NCI-H1436 treated with DMSO at 0.1 percent for 48 hours (cell line): ENCODE measurements at regions not wholly inside any gene's neighbourhood (a gene's known extent, or its start where the extent isn't known, plus 50 kb on each side); places are given as distances from the start of the nearest gene placed in this dataset.

Experiments
- DNase-seq: peaks from one replicate; lab custom pipeline; 2025; lab: John Stamatoyannopoulos, UW

DNA sequence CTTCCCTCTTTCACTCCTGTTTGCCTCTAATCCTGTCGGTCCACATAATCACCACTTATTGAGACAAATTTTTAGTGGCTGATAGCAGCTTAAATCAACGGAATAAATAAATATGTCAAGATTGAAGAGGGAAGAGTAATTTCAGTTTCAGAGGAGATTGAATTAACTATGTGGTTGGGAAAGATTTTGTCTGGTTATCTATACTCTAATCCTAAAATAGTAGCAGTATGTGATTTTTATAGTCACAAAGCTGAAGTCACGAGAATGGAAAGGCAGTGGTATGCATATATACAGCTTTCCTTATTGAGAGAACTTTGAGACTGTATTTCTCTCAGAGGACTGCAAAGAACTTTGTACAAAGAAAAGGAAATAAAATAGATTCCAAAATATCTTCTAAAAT is 493.3 kb downstream of the FAT4 start:
- no peak for DNase-seq

GRCh38 chr4:125808570-125808969 is 493.8 kb downstream of the FAT4 start:
- no peak for DNase-seq

- no peak for DNase-seq
These were observed 497.1 kb downstream of the FAT4 start for GRCh38 chr4:125811892-125812291.

DNA sequence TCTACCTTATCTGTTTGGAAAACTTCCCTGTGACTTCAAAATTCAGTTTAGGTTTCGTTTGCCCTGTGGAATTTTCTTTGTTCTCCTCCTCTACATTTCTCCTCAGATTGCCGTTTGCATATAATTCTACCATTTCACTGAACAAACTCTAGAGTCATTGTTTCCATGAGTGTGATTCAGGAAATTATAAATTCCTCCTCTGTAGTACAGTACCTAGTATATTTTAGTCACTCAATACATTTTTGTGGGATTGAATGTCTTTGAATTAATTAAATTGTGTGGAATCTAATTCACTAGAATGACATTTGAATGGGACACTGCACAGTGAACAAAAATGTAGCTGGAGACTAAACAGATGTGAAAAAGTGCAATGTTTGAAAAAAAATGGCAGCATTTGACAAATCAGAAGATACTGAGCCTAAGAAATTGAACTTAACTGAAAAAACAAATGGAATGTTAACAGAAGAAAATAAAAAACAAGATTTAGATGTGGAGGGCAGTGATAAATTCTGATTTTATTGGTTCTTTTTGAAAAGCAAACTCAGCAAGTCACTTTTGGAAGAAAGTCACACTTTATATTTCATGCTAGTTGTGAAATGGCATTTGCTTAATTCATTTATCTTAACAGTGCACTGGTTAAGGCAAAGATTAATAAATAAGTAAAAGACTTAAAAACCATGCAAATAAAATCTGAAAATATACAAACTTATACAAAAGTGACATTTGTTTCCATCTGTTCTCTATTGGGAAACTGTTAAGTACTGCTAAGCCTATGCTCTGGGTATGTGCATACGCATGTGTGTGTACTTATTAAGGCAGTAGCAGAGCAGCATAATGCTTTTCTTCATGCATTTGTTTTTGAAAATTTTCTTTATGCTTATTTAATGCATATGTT is 512.3 kb downstream of the FAT4 start:
- DNase-seq: no peak

GRCh38 chr4:125827696-125828052 is 512.9 kb downstream of the FAT4 start:
- DNase-seq: no peak

DNA sequence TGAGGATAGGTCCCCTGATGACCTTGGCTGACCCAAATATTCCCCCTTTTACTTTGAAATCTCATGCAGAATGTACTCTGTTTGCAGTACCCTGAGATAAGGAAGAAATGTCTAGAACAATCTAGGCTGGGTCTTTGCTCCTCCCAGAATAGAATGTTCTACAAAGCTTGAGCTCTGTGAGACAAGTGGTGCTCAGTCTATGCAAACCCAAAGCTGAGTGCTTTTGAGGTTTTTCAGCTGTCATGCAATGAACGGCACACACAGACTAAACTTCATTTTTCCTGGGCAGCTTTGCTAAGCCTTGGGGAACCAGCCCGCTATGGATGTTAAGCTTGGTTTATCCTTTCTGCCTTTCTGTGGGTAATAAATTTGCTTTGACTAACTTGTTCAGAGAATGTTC is 513.6 kb downstream of the FAT4 start:
- no peak for DNase-seq

GRCh38 chr4:125832161-125832560 is 517.4 kb downstream of the FAT4 start:
- DNase-seq: no peak

DNA sequence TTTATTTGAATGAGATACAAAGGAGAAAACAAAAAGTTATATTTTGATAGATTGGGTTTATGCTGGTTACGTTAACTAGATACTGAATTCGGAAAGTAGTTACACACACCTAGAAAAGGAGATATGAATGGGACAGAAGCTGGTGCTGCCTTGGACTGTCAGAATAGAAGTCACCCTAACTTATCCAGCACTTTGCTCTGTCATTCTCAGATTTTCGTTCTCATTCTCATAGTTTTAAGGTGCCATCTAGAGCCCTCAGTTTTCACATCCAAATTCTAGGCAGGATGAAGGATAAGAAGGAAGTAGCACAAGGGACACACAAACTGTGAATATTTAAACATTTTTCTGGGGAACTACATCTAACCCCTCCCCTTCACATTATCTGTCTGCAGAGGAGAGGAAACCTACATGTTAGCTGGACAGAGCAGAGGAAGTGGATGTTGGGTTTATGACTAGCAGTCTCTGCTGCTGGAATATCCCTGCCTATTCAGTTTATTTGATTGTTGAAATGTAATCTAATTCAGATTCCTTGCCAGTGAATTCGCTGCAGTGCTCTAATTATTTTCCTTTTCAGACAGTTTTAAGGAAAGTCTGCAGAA is 521.9 kb downstream of the FAT4 start:
- no peak for DNase-seq

DNA sequence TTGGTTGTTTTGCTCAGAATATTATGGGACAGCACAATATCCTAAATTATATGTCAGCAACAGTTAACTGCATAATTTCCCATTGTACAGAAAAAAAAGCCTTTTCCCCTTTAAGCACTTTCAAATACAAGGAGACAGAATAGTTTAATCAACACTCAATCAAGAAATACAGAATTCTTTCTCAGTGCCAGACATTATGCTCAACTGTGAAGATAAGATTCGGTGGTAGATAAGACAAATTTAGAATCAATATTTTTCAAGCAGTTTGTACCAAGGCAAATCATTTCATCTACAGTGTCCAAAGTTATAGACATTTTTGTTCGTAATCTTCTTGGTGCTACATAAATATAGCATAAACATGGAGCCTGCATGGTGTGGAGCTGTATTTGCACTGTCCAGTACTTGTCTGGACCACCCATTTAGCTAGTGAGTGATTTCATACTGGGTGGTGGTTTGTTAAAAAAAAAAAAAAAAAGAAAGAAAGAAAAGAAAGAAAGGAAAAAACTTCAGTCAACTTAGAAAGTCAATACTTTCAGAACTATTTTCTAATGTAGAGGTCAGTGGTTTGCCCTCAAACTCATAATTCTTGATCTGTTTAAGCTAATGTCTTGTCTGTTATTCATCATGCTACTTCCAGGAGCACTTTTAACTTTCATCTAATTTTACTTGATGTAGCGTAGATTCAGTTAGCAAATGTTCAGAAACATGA is 522.9 kb downstream of the FAT4 start:
- DNase-seq: no peak

GRCh38 chr4:125838202-125838601 is 523.4 kb downstream of the FAT4 start:
- DNase-seq: no peak

DNA sequence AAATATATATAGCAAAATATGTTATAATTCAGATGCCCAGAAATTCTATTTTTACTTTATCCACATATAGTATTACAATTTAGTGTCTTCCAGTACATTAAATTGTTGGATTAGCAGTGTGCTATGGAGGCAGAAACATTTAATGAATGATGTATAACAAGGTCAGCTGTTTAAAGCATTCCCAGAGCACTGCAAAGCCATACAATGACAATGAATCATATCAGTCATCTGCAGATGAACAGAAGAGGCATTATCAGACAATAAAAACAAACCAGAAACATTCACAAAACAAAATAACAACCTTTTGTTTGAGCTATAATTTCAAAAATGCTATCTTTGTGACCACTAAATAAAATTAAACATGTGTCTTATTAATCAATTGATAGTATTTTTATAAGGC is 524.2 kb downstream of the FAT4 start:
- DNase-seq: no peak

GRCh38 chr4:125843947-125844346 is 529.2 kb downstream of the FAT4 start:
- no peak for DNase-seq

- no peak for DNase-seq
These were observed 532.8 kb downstream of the FAT4 start for GRCh38 chr4:125847518-125847917.

DNA sequence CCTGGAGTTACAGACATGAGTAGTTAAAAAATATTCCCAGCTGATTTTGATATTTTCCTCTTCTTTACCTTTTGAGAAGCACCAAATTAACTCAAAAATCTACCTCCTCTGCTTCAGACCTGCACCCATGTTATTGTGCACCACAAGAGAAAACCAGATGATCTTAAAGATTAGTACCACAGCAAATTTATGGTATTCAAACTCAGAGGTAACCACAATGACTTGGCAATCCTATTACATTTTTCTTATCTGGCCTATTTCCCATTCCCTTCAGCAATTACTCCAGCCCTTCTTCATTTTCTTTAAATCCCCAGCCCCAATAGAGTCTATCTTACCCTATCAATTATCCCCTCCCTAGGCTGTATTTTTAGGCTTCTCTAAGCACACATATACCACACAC is 535.1 kb downstream of the FAT4 start:
- DNase-seq: no peak

GRCh38 chr4:125891597-125892258 is 577.0 kb downstream of the FAT4 start:
- DNase-seq: no peak

GRCh38 chr4:125904802-125905201 is 590.0 kb downstream of the FAT4 start:
- DNase-seq: no peak

GRCh38 chr4:125911058-125911457 is 596.3 kb downstream of the FAT4 start:
- no peak for DNase-seq

DNA sequence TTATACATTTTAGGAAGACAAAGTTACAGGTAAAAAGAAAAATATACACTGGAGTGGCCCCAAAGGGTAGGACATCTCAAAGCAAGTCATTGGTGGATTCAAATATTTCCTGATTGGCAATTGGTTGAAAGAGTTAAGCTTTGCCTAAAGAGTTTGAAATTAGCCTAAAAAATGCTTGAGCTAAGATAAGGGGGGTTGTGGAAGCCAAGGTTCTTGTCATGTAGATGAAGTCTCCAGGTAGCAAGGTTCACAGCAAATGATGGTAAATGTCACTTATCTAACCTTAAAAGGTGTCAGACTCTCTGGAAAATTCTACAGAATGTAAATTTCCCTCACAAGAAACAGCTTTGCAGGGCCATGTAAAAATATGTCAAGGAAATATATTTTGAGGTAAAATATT is 596.7 kb downstream of the FAT4 start:
- no peak for DNase-seq

- DNase-seq: no peak
These were observed 602.8 kb downstream of the FAT4 start for GRCh38 chr4:125917559-125917958.

DNA sequence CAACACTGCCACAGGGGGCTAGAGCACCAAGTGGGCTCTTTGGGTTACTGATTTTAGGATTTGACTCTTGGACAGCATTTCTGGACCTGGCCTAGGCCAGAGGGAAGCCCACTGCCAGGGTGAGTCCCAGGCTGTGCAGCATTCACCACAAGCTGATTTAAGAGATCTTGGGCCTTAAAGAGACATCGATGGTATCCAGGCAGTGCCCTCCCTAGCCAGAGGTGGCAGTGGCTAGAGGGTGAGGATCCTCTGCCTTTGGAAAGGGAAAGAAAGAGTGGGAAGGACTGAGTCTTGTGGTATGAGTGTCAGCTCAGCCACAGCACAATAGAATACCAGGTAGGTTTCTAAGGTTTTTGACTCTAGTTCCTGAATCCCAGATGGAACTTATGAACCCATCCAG is 613.9 kb downstream of the FAT4 start:
- DNase-seq: no peak

DNA sequence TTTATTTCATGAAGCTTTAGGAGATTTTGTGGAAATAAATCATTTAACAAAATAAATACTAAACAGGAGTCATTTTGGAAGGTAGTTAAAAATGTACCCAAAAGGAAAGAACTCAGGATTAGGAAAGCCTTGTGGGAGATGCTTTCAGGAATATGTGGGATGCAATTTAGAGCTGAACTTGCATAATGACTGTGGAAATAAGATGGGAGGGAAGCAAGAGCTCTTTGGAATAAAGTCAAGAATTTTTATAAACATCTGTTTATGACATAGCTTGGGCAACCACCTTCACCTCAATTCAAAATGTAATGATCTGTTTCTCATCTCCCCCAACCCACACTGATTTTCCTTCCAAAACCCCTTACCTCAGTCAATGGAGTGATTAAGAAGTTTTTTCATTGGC is 623.8 kb downstream of the FAT4 start:
- DNase-seq: no peak

DNA sequence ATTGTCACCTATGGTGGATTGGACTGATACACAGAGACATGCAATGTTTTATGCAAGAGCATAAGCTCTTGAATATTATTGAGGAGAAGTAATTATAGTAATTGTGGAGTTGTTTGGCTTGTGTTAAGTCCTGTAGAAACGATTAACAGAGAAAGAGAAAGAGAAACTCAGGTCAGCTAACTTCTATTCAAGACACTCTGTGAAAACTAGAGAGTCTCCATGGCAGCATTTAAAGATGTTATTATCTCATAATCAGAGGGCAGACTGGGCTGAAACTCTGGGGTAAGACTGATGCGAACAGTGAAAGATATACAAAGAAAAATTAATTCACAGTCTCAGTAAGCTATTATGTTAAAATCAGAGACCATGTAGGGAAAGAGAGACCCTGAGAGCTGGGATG is 625.7 kb downstream of the FAT4 start:
- DNase-seq: no peak

GRCh38 chr4:125944966-125945365 is 630.2 kb downstream of the FAT4 start:
- no peak for DNase-seq
